SK-N-SH treated with all-trans-retinoic acid at 6 μM for 48 hours (cell line): ENCODE measurements at regions not wholly inside any gene's neighbourhood (a gene's known extent, or its start where the extent isn't known, plus 50 kb on each side); places are given as distances from the start of the nearest gene placed in this dataset.

Experiments used
- ATAC-seq: fragments of 200-7000 bp; cut with Tn5 transposase; 3 replicates; pipeline ENCODE4 v1.9.1; 2020; ENCODE audit warnings: mild to moderate bottlenecking, moderate library complexity
- ARNTL ChIP-seq: fragments of 450-650 bp; formaldehyde crosslinking; IDR thresholded peaks from 2 replicates; pipeline ENCODE4 v1.5.0; 2020; ENCODE audit warnings: low read depth, mild to moderate bottlenecking, moderate library complexity, borderline replicate concordance
- CREB5 ChIP-seq: fragments of 250-450 bp; sonication (Bioruptor Pico); IDR thresholded peaks from 2 replicates; pipeline ENCODE4 v1.5.1; 2020; ENCODE audit warnings: low read depth, mild to moderate bottlenecking, moderate library complexity
- CSDC2 ChIP-seq: fragments of 250-450 bp; sonication (Bioruptor Pico); IDR thresholded peaks from 2 replicates; pipeline ENCODE4 v1.5.0; 2020; ENCODE audit warnings: mild to moderate bottlenecking, moderate library complexity
- CSRNP3 ChIP-seq: fragments of 250-450 bp; sonication (Bioruptor Pico); IDR thresholded peaks from 2 replicates; pipeline ENCODE4 v1.5.1; 2021; ENCODE audit warnings: mild to moderate bottlenecking, moderate library complexity
- ESRRG ChIP-seq: fragments of 250-450 bp; sonication (Bioruptor Pico); IDR thresholded peaks from 2 replicates; pipeline ENCODE4 v1.6.1; 2021; ENCODE audit warnings: mild to moderate bottlenecking
- GLIS3 ChIP-seq: fragments of 250-450 bp; sonication (Bioruptor Pico); IDR thresholded peaks from 2 replicates; pipeline ENCODE4 v1.5.0; 2020; ENCODE audit warnings: mild to moderate bottlenecking, moderate library complexity
- ISL1 ChIP-seq: fragments of 250-450 bp; sonication (Bioruptor Pico); IDR thresholded peaks from 2 replicates; pipeline ENCODE4 v2.1.2; 2022; ENCODE audit warnings: mild to moderate bottlenecking, moderate library complexity
- OSR1 ChIP-seq: fragments of 250-450 bp; sonication (Bioruptor Pico); IDR thresholded peaks from 2 replicates; pipeline ENCODE4 v1.8.0; 2022; ENCODE audit warnings: moderate library complexity, mild to moderate bottlenecking, inconsistent platforms
- POU6F1 ChIP-seq: fragments of 250-450 bp; sonication (Bioruptor Pico); IDR thresholded peaks from 2 replicates; pipeline ENCODE4 v1.8.0; 2021; ENCODE audit warnings: low read depth, mild to moderate bottlenecking, moderate library complexity, borderline replicate concordance
- RARB ChIP-seq: fragments of 250-450 bp; sonication (Bioruptor Pico); IDR thresholded peaks from 2 replicates; pipeline ENCODE4 v1.8.0; 2021; ENCODE audit warnings: mild to moderate bottlenecking, moderate library complexity
- SNAI2 ChIP-seq: fragments of 250-450 bp; sonication (Bioruptor Pico); IDR thresholded peaks from 2 replicates; pipeline ENCODE4 v1.5.0; 2020; ENCODE audit warnings: mild to moderate bottlenecking, moderate library complexity
- TCF4 ChIP-seq: fragments of 250-450 bp; sonication (Bioruptor Pico); IDR thresholded peaks from 2 replicates; pipeline ENCODE4 v1.8.0; 2021; ENCODE audit warnings: mild to moderate bottlenecking, moderate library complexity, borderline replicate concordance
- TOX ChIP-seq: fragments of 250-450 bp; sonication (Bioruptor Pico); IDR thresholded peaks from 2 replicates; pipeline ENCODE4 v1.8.0; 2021; ENCODE audit warnings: mild to moderate bottlenecking, moderate library complexity, borderline replicate concordance
- TSHZ2 ChIP-seq: fragments of 250-450 bp; sonication (Bioruptor Pico); IDR thresholded peaks from 2 replicates; pipeline ENCODE4 v1.5.0; 2020; ENCODE audit warnings: mild to moderate bottlenecking, moderate library complexity
- ZC3H10 ChIP-seq: fragments of 250-450 bp; sonication (Bioruptor Pico); IDR thresholded peaks from 2 replicates; pipeline ENCODE4 v1.5.1; 2021; ENCODE audit warnings: mild to moderate bottlenecking, moderate library complexity
- ZFP3 ChIP-seq: fragments of 250-450 bp; sonication (Bioruptor Pico); IDR thresholded peaks from 2 replicates; pipeline ENCODE4 v1.5.0; 2020; ENCODE audit warnings: mild to moderate bottlenecking, moderate library complexity
- ZNF565 ChIP-seq: fragments of 450-650 bp; formaldehyde crosslinking; conservative IDR thresholded peaks from 2 replicates; pipeline ENCODE4 v1.5.0; 2020; ENCODE audit warnings: low read depth, mild to moderate bottlenecking, moderate library complexity
- ZNF70 ChIP-seq: fragments of 450-650 bp; formaldehyde crosslinking; IDR thresholded peaks from 2 replicates; pipeline ENCODE4 v1.5.0; 2020; ENCODE audit warnings: mild to moderate bottlenecking, moderate library complexity
- ZNF8 ChIP-seq: fragments of 450-650 bp; formaldehyde crosslinking; IDR thresholded peaks from 2 replicates; pipeline ENCODE4 v1.5.0; 2020; ENCODE audit warnings: mild to moderate bottlenecking, moderate library complexity
- TF ChIP-seq, protein P1 (sequence below): fragments of 250-450 bp; sonication (Bioruptor Pico); IDR thresholded peaks from 2 replicates; pipeline ENCODE4 v1.8.0; 2020; ENCODE audit warnings: mild to moderate bottlenecking, moderate library complexity, borderline replicate concordance

GRCh38 chrX:99800016-99800415 is 610.1 kb downstream of the PCDH19 start (continued):
- TF ChIP-seq, protein P1, sequence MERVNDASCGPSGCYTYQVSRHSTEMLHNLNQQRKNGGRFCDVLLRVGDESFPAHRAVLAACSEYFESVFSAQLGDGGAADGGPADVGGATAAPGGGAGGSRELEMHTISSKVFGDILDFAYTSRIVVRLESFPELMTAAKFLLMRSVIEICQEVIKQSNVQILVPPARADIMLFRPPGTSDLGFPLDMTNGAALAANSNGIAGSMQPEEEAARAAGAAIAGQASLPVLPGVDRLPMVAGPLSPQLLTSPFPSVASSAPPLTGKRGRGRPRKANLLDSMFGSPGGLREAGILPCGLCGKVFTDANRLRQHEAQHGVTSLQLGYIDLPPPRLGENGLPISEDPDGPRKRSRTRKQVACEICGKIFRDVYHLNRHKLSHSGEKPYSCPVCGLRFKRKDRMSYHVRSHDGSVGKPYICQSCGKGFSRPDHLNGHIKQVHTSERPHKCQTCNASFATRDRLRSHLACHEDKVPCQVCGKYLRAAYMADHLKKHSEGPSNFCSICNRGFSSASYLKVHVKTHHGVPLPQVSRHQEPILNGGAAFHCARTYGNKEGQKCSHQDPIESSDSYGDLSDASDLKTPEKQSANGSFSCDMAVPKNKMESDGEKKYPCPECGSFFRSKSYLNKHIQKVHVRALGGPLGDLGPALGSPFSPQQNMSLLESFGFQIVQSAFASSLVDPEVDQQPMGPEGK (CRISPR knock-in tag): no peak
- no peak for TF ChIP-seq CSRNP3 (CRISPR knock-in tag)
- no peak for TF ChIP-seq POU6F1 (CRISPR knock-in tag)
- no peak for TF ChIP-seq ISL1 (CRISPR knock-in tag)

- no peak for ATAC-seq
Measured at GRCh38 chrX:99798936-99799335, 611.1 kb downstream of the PCDH19 start.

More at GRCh38 chrX:99798936-99799335, 611.1 kb downstream of the PCDH19 start:
- no peak for TF ChIP-seq ZNF70 (CRISPR knock-in tag)
- TF ChIP-seq, protein P1 (CRISPR knock-in tag): no peak
- no peak for TF ChIP-seq ZC3H10 (CRISPR knock-in tag)
- TF ChIP-seq SNAI2 (CRISPR knock-in tag): no peak
- no peak for TF ChIP-seq RARB (CRISPR knock-in tag)
- TF ChIP-seq ISL1 (CRISPR knock-in tag): no peak
- no peak for TF ChIP-seq TOX (CRISPR knock-in tag)
- TF ChIP-seq CSRNP3 (CRISPR knock-in tag): no peak
- TF ChIP-seq TSHZ2 (CRISPR knock-in tag): no peak
- TF ChIP-seq ZFP3 (CRISPR knock-in tag): no peak
- no peak for TF ChIP-seq ARNTL (CRISPR knock-in tag)
- no peak for TF ChIP-seq GLIS3 (CRISPR knock-in tag)
- no peak for TF ChIP-seq ZNF565 (CRISPR knock-in tag)
- no peak for TF ChIP-seq CSDC2 (CRISPR knock-in tag)
- no peak for TF ChIP-seq ESRRG (CRISPR knock-in tag)
- TF ChIP-seq ZNF8 (CRISPR knock-in tag): no peak
- TF ChIP-seq CREB5 (CRISPR knock-in tag): no peak
- TF ChIP-seq OSR1: no peak
- TF ChIP-seq TCF4 (CRISPR knock-in tag): no peak
